Muscle layer of duodenum (tissue), 2 donors: ENCODE measurements at regions not wholly inside any gene's neighbourhood (a gene's known extent, or its start where the extent isn't known, plus 50 kb on each side); places are given as distances from the start of the nearest gene placed in this dataset.
"Not testable (repeated sequence)": the region's sequence is repeated elsewhere in the genome, so short reads cannot be mapped to it uniquely, and the experiment has no call there.

Experiments
- H3K27ac ChIP-seq: one replicate; pipeline ENCODE4 v1.7.0; 2013; ENCODE audit warnings: mild to moderate bottlenecking, low read length
- H3K27me3 ChIP-seq: one replicate; pipeline ENCODE4 v1.7.0; 2013; ENCODE audit warnings: low read depth, mild to moderate bottlenecking, control low read depth, low read length
- H3K36me3 ChIP-seq, 2 donors: one replicate each; pipeline ENCODE4 v1.7.0; 2013; ENCODE audit warnings: low read length in 2 of 2, control low read depth in 1 of 2, mild to moderate bottlenecking in 1 of 2; ENCODE audit not compliant: insufficient read depth in 2 of 2, control insufficient read depth in 1 of 2
- H3K4me1 ChIP-seq, 2 donors: one replicate each; pipeline ENCODE4 v1.7.0; 2013; ENCODE audit warnings: low read length in 2 of 2, mild to moderate bottlenecking in 2 of 2, control low read depth in 1 of 2, moderate library complexity in 1 of 2; ENCODE audit not compliant: insufficient read depth in 2 of 2, control insufficient read depth in 1 of 2
- H3K4me3 ChIP-seq, 2 donors: one replicate each; pipeline ENCODE4 v1.7.0; 2013; ENCODE audit warnings: low read length in 2 of 2, low read depth in 1 of 2, mild to moderate bottlenecking in 1 of 2
- H3K9me3 ChIP-seq, 2 donors: one replicate each; pipeline ENCODE4 v1.7.0; 2013; ENCODE audit warnings: low read length in 2 of 2, control low read depth in 1 of 2, mild to moderate bottlenecking in 1 of 2; ENCODE audit not compliant: control insufficient read depth in 1 of 2
- donor health status: healthy.

GRCh38 chr2:95760806-95761525 lies 169.2 kb downstream of the TRIM43 start:
- Histone ChIP-seq H3K9me3 (no peaks in the 10 kb centered on the region), H3K27me3 (no peaks in the 10 kb centered on the region), H3K4me1 (no peaks in the 10 kb centered on the region), H3K4me3 (no peak overlapping the region), H3K27ac (no peak overlapping the region), H3K36me3 (no peaks in the 10 kb centered on the region)

GRCh38 chr2:95761556-95761955 lies 169.8 kb downstream of the TRIM43 start:
- no peaks in the 10 kb centered on the region for H3K4me1 ChIP-seq
- H3K27ac ChIP-seq = no peak overlapping the region
- no peak overlapping the region for H3K4me3 ChIP-seq
- H3K9me3 ChIP-seq = no peaks in the 10 kb centered on the region
- no peaks in the 10 kb centered on the region for H3K27me3 ChIP-seq
- H3K36me3 ChIP-seq = no peaks in the 10 kb centered on the region

DNA sequence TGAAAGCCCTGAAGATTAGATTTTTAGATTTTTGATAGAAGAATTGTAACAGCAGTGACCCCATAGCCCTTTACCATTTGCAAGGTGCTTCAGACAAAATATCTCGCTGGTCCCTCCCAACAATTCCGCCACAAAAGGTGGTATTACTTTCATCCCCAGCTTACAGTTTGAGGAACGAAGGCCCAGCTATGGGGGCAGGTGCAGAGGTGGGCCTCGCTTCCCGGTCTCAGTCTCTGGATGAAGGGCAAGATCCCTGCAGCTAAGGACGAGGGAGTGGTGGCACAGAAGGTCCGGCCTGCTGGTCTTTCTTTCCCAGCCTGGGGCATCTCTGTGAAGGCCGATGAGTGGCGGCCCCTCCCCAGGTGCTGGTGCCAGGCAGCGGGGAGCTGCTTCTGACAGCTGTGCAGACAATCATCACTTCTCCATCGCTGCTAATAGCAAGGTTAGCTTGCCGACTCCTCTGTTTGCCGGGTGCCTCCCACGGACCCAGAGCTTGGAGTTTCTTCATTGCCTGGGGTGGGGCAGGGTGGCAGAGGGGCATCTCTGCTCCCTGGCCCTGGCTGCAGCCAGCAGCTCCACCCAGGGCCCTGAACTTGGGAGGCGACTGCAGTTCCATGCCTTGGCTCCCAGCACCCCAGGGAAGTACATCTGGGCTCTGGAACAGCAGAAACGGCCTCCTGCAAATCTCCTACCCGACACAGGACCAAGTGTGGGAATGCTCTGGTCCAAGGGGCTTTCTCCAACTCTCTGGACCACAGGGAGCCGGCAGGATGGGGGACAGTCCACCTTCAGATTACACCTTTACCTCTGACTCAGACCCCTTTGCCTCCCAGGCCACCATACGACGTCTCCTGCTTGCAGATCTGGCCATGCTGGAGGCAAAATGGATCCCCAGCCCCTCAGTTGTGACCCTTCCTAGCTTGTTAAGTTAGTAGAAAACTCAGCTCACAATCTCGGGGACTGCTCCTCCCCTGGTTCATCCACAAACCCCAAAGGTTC lies 170.5 kb downstream of the TRIM43 start:
- not testable (repeated sequence) for H3K36me3 ChIP-seq, H3K27me3 ChIP-seq, H3K27ac ChIP-seq, H3K4me3 ChIP-seq, H3K4me1 ChIP-seq, H3K9me3 ChIP-seq

DNA sequence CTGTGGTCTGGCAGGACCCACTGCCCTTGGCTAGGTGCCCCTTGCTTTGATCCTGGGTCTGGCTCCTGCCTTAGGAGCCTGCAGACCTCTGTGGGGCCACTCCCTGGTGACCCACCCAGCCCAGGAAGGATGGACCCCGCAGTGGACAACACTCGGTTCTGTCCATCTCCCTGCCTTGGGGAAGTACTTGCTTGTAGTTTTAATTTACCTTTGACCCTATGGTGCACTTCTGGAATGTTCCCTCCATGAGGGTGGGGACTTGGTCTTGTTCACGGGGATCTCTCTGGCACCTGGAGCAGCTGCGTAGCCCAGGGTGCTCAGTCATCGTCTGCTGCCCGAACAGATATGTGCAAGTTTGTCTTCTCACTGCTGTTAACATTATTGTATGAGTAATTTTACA lies 171.3 kb downstream of the TRIM43 start:
- not testable (repeated sequence) for H3K27me3 ChIP-seq, H3K9me3 ChIP-seq, H3K27ac ChIP-seq, H3K4me3 ChIP-seq, H3K4me1 ChIP-seq, H3K36me3 ChIP-seq

DNA sequence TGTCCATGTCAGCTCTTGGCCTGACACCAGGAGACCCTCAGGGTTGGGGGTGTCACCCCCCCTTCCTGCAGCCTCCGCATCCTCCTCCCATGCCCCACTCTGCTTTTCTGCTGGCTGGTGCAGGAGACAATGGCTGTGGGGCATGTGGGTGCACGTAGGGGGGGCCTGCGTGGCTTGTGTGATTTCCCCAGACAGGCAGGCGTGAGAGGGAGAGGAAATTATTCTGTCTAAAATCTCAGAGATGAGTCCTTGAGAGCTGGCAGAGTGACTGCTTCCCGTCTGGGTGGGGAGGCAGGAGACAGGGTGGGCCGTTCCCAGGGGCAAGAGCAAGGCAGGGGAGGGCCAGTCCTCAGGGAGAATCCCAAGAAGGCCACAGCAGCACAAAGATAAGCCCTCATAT lies 173.2 kb downstream of the TRIM43 start:
- H3K27ac ChIP-seq, H3K4me1 ChIP-seq, H3K27me3 ChIP-seq, H3K9me3 ChIP-seq, H3K36me3 ChIP-seq, H3K4me3 ChIP-seq: not testable (repeated sequence)

GRCh38 chr2:95765925-95766910 lies 174.4 kb downstream of the TRIM43 start:
- H3K4me3 ChIP-seq, H3K9me3 ChIP-seq, H3K27me3 ChIP-seq, H3K27ac ChIP-seq, H3K36me3 ChIP-seq, H3K4me1 ChIP-seq: not testable (repeated sequence)

- H3K4me1 ChIP-seq, H3K4me3 ChIP-seq, H3K27ac ChIP-seq, H3K36me3 ChIP-seq, H3K27me3 ChIP-seq, H3K9me3 ChIP-seq: not testable (repeated sequence)
Observed at GRCh38 chr2:95767531-95767930, 175.7 kb downstream of the TRIM43 start.

- H3K36me3 ChIP-seq, H3K4me3 ChIP-seq, H3K9me3 ChIP-seq, H3K4me1 ChIP-seq, H3K27ac ChIP-seq, H3K27me3 ChIP-seq: not testable (repeated sequence)
Observed at GRCh38 chr2:95767950-95768349, 176.1 kb downstream of the TRIM43 start.

GRCh38 chr2:95769256-95769655 lies 177.5 kb downstream of the TRIM43 start:
- not testable (repeated sequence) for H3K27me3 ChIP-seq, H3K36me3 ChIP-seq, H3K9me3 ChIP-seq, H3K4me1 ChIP-seq, H3K4me3 ChIP-seq, H3K27ac ChIP-seq

DNA sequence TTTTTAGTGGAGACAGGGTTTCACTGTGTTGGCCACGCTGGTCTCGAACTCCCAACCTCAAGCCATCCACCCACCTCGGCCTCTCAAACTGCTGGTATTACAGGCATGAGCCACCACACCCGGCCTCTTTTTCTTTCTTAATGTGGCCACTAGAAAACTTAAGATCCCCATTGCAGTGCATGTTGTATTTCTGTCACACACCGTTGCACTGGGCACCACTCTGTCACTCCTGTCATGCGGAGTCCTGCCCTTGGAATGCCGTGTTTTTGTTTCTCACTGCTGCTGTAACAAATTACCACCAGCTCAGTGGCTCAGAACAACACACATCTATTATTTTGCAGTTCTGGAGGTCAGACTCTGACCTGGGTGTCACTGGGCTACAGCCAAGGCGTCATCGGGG lies 178.9 kb downstream of the TRIM43 start:
- not testable (repeated sequence) for H3K36me3 ChIP-seq, H3K4me3 ChIP-seq, H3K27me3 ChIP-seq, H3K4me1 ChIP-seq, H3K9me3 ChIP-seq, H3K27ac ChIP-seq
